ENCODE measurements at regions not wholly inside any gene's neighbourhood (a gene's known extent, or its start where the extent isn't known, plus 50 kb on each side); places are given as distances from the start of the nearest gene placed in this dataset.

GRCh38 chr12:124114316-124114715 lies 141.3 kb downstream of the ZNF664 start:
- H3K4me2 ChIP-seq (ENCODE audit: low read length): no peak overlapping the region
- H3K27me3 ChIP-seq (ENCODE audit: insufficient read depth, low read length): no peaks in the 10 kb centered on the region
- H3K27ac ChIP-seq (ENCODE audit: low read depth, low read length): no peak overlapping the region
- RAD21 ChIA-PET (ENCODE audit: low non-redundant PET in 1 of 2, low total read pairs in 2 of 2, uncharacterized antibody in 2 of 2, unreplicated experiment in 2 of 2): no interaction called here
- no TSS peak for BruUV-seq (replicated peaks)
- DNase-seq (ENCODE audit: low read depth, low spot score) (no peak), ATAC-seq (no peak)
- POLR2A ChIA-PET: no interaction called here
- H3K79me2 ChIP-seq (ENCODE audit: insufficient read depth, low read length): no peaks in the 10 kb centered on the region
- no peak overlapping the region for H2AFZ ChIP-seq (ENCODE audit: low read depth, low read length, poor library complexity, severe bottlenecking)
- TF ChIP-seq EZH2phosphoT487 (IDR thresholded peaks at IDR 0.05; ENCODE audit: borderline replicate concordance) (no peak), POLR2AphosphoS5 (IDR thresholded peaks at IDR 0.05; ENCODE audit: low read depth, low read length) (no peak), CBX3 (IDR thresholded peaks at IDR 0.05; ENCODE audit: low read depth) (no peak), ATF3 (IDR thresholded peaks at IDR 0.05) (no peak), JUND (IDR thresholded peaks at IDR 0.05) (no peak), ZFX (IDR thresholded peaks at IDR 0.05) (no peak), SP1 (IDR thresholded peaks at IDR 0.05; ENCODE audit: low read depth) (no peak), SRF (IDR thresholded peaks at IDR 0.05; ENCODE audit: low read depth) (no peak), RAD21 (IDR thresholded peaks at IDR 0.05; ENCODE audit: low read depth) (no peak), CEBPB (IDR thresholded peaks at IDR 0.05; ENCODE audit: low read depth) (no peak)
- CTCF ChIA-PET: no interaction called here
- no peaks in the 10 kb centered on the region for H3K36me3 ChIP-seq (ENCODE audit: control insufficient read depth in 1 of 2, insufficient read depth in 2 of 2, low read length in 2 of 2)
- no peaks in the 10 kb centered on the region for H3K9me2 ChIP-seq (ENCODE audit: insufficient read depth)
- peaks cover 0 to 5% of the 10 kb centered on the region in 2 experiments; a peak in 1 of 4 replicates for H3K4me1 ChIP-seq (ENCODE audit: control insufficient read depth in 1 of 2, insufficient read depth in 2 of 2, low read length in 2 of 2)
- no peaks in the 10 kb centered on the region for H3K9me3 ChIP-seq (ENCODE audit: control insufficient read depth in 1 of 2, insufficient read depth in 1 of 2, low read depth in 1 of 2, low read length in 2 of 2)
- H3K4me3 ChIP-seq (replicated peaks in 1 of 2; ENCODE audit: low read depth in 1 of 2, low read length in 2 of 2): no peak overlapping the region
- H3K9ac ChIP-seq (ENCODE audit: low read length): no peak overlapping the region
- intact Hi-C loops (cut with micrococcal nuclease): no loop called here
- H4K20me1 ChIP-seq (ENCODE audit: insufficient read depth): no peaks in the 10 kb centered on the region

- Histone ChIP-seq H3K4me1 (ENCODE audit: control insufficient read depth in 1 of 2, insufficient read depth in 2 of 2, low read length in 2 of 2) (no peaks in the 10 kb centered on the region), H3K9ac (ENCODE audit: low read length) (no peak overlapping the region), H3K9me3 (ENCODE audit: control insufficient read depth in 1 of 2, insufficient read depth in 1 of 2, low read depth in 1 of 2, low read length in 2 of 2) (no peaks in the 10 kb centered on the region), H3K4me3 (replicated peaks in 1 of 2; ENCODE audit: low read depth in 1 of 2, low read length in 2 of 2) (no peak overlapping the region), H3K9me2 (ENCODE audit: insufficient read depth) (no peaks in the 10 kb centered on the region), H4K20me1 (ENCODE audit: insufficient read depth) (no peaks in the 10 kb centered on the region), H3K79me2 (ENCODE audit: insufficient read depth, low read length) (no peaks in the 10 kb centered on the region), H3K27me3 (ENCODE audit: insufficient read depth, low read length) (no peaks in the 10 kb centered on the region), H3K36me3 (ENCODE audit: control insufficient read depth in 1 of 2, insufficient read depth in 2 of 2, low read length in 2 of 2) (no peaks in the 10 kb centered on the region), H3K27ac (ENCODE audit: low read depth, low read length) (no peak overlapping the region), H3K4me2 (ENCODE audit: low read length) (no peak overlapping the region), H2AFZ (ENCODE audit: low read depth, low read length, poor library complexity, severe bottlenecking) (no peak overlapping the region)
- RAD21 ChIA-PET (ENCODE audit: low non-redundant PET in 1 of 2, low total read pairs in 2 of 2, uncharacterized antibody in 2 of 2, unreplicated experiment in 2 of 2): no interaction called here
- ATAC-seq: no peak
- POLR2A ChIA-PET: no interaction called here
- BruUV-seq (replicated peaks): no TSS peak
- TF ChIP-seq FOSL1 (IDR thresholded peaks at IDR 0.05; ENCODE audit: low read depth) (no peak), SRF (IDR thresholded peaks at IDR 0.05; ENCODE audit: low read depth) (no peak), TCF7L2 (IDR thresholded peaks at IDR 0.05; ENCODE audit: borderline replicate concordance, extremely low read depth, insufficient read depth, insufficient read length) (no peak), SIN3A (IDR thresholded peaks at IDR 0.05; ENCODE audit: low read depth) (no peak), POLR2A (IDR thresholded peaks at IDR 0.05; ENCODE audit: borderline replicate concordance, extremely low read depth, insufficient read depth, insufficient read length) (no peak), CEBPB (IDR thresholded peaks at IDR 0.05; ENCODE audit: low read depth) (no peak), ATF3 (IDR thresholded peaks at IDR 0.05) (no peak), MAX (IDR thresholded peaks at IDR 0.05) (no peak), POLR2AphosphoS5 (IDR thresholded peaks at IDR 0.05; ENCODE audit: low read depth, low read length) (no peak), SP1 (IDR thresholded peaks at IDR 0.05; ENCODE audit: low read depth) (no peak), REST (IDR thresholded peaks at IDR 0.05; ENCODE audit: low read depth) (no peak), YY1 (IDR thresholded peaks at IDR 0.05; ENCODE audit: extremely low read depth, insufficient replicate concordance, low read depth, low read length) (no peak)
- DNase-seq (ENCODE audit: low read depth, low spot score): no peak
- intact Hi-C loops (cut with micrococcal nuclease): no loop called here
- CTCF ChIA-PET: no interaction called here
These were observed 142.5 kb downstream of the ZNF664 start for GRCh38 chr12:124115496-124115895.
